Stimulated activated effector memory CD8-positive, alpha-beta T cell treated with anti-CD3 and anti-CD28 coated beads, Interleukin-12 subunit alpha, Interleukin-12 subunit beta, amount 100 ng/mL, for 72 hours (primary cell): ENCODE measurements at regions not wholly inside any gene's neighbourhood (a gene's known extent, or its start where the extent isn't known, plus 50 kb on each side); places are given as distances from the start of the nearest gene placed in this dataset.

Experiments used
- ATAC-seq: fragments of 150-1000 bp; cut with Tn5 transposase; 2 replicates; pipeline ENCODE4 v1.10.0; 2021
- DNase-seq, 2 donors: peaks; one replicate each; pipeline ENCODE4 v3.0.0; 2021 to 2022; ENCODE audit warnings: low spot score in 2 of 2
- H3K27ac Mint-ChIP-seq: one replicate; pipeline ENCODE4 v1.8.0; 2022; ENCODE audit warnings: mild to moderate bottlenecking, mixed read lengths
- H3K36me3 Mint-ChIP-seq: one replicate; pipeline ENCODE4 v1.8.0; 2022; ENCODE audit warnings: mild to moderate bottlenecking, mixed read lengths
- H3K4me1 Mint-ChIP-seq: one replicate; pipeline ENCODE4 v1.8.0; 2022; ENCODE audit warnings: mixed read lengths
- H3K4me3 Mint-ChIP-seq: one replicate; pipeline ENCODE4 v1.8.0; 2022; ENCODE audit warnings: mild to moderate bottlenecking, mixed read lengths
- H3K9me3 Mint-ChIP-seq: one replicate; pipeline ENCODE4 v1.8.0; 2022; ENCODE audit warnings: mixed read lengths

DNA sequence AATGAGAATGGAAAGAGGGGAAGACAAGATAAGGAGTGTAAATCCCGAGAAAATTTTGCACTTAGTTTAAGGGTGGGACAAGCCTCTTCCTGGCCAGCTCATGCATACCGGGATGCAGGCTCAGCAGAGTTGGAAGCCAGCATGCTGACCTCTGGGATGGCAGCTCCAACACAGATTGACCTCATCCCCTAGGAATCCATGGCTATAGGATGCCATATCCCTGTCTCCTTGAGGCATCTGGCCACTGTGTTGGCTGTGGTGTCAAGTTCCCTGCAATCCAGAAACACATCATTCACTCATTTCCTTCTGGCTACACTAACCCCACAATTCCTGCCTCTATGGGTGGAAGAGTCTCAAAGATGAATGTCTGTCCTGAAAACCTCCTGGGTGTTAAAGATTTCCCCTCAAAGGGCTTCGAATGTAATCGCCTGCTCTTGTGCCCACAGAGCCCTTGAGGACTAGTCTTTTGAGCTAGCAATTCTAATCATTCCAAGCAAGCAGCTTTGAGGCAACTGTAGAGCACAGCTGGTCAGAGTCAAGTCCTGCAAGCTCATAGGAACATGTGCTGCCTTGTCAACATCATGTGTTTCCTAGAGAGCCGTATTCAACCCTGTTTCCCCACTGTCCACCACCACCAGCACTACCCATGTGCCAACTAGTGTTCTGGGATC, 141.4 kb downstream of the PMP22 start:
- Mint-ChIP-seq H3K4me3 (no peak overlapping the region), H3K27ac (no peak overlapping the region), H3K4me1 (no peaks in the 10 kb centered on the region), H3K9me3 (no peaks in the 10 kb centered on the region), H3K36me3 (no peaks in the 10 kb centered on the region)
- no peak for DNase-seq
- no peak for ATAC-seq

DNA sequence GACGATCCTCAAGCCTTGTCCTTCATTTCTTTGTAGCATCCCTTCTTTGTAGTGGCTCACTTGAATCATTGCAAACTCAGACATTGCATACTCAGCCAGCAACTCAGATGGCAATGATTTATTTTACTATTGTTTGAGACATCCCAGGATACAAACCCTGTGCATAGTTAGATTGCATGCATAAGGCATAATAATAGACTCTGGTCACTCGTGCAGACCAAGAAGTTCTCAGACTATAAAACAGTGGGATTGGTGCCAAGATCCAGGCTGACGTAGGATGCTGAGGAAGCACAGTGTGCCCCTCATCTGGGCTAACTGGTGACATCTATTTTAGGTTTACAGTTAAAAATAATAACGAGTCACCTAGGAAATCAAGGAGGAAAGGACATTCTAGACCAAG, 142.3 kb downstream of the PMP22 start:
- ATAC-seq: no peak
- no peak overlapping the region for H3K4me3 Mint-ChIP-seq
- no peaks in the 10 kb centered on the region for H3K9me3 Mint-ChIP-seq
- no peaks in the 10 kb centered on the region for H3K4me1 Mint-ChIP-seq
- no peaks in the 10 kb centered on the region for H3K36me3 Mint-ChIP-seq
- DNase-seq: no peak
- H3K27ac Mint-ChIP-seq: no peak overlapping the region

DNA sequence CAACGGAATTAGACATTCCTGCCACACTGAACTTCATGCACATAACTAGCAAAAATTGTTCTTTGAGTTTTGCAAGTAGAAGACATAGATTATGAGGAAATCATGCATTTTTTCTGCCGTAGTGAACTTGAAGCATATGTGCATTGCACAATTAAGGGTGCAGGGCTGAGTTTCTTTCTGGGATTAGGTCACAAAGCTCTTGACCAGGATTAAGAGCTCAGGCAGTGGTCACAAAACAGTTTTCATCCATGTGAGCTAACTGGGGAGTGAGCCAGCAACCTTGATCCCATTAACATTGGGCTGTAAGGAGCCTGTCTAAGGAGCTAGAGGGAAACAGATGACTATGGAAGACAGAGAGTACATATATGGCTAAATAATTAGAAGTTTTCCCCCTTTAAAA, 143.7 kb downstream of the PMP22 start:
- ATAC-seq (no peak), DNase-seq (no peak)
- Mint-ChIP-seq H3K36me3 (no peaks in the 10 kb centered on the region), H3K4me3 (no peak overlapping the region), H3K27ac (no peak overlapping the region), H3K9me3 (no peaks in the 10 kb centered on the region), H3K4me1 (no peaks in the 10 kb centered on the region)

DNA sequence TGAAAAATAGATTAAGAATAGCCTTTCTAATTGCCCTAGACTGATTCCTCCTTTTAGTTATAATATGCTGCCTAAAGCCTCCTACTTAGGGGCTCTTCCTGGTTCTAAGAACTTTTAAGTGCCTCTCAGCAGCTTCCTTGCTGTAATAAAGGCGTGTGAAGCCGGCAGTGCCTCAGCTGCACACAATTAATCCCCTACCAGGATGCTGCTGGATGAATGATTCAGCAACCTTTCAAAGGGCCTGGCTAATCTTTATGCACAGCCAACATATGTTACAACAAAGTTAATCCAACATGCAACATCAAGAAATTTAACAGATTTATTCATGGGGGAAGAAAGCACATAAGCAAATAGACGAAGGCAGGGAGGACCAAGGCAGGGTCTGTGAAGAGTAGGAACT, 145.2 kb downstream of the PMP22 start:
- H3K36me3 Mint-ChIP-seq: no peaks in the 10 kb centered on the region
- ATAC-seq (no peak), DNase-seq (no peak)
- peaks cover 4% of the 10 kb centered on the region for H3K9me3 Mint-ChIP-seq
- H3K4me1 Mint-ChIP-seq: no peaks in the 10 kb centered on the region
- H3K27ac Mint-ChIP-seq: no peak overlapping the region
- no peak overlapping the region for H3K4me3 Mint-ChIP-seq

DNA sequence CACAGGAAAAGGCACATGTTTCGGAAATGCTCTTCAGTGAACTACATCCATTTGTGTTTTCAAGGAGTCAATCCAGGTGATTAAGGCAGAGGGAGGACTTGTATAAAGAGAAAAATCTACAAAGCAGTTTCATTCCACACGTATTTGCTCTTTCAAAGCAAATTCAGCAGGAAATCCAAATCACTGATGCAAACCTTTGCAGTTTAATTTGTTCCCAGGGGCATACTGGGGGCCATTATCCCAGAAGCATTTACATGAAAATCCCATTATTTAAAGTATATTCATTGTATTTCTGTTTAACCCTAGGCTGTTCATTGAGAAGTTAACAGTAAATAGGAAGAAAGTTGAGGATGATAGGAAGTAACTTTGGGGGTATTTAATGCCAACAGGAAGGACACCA, 147.9 kb downstream of the PMP22 start:
- no peaks in the 10 kb centered on the region for H3K4me1 Mint-ChIP-seq
- no peak overlapping the region for H3K27ac Mint-ChIP-seq
- DNase-seq: no peak
- peaks cover 4% of the 10 kb centered on the region for H3K9me3 Mint-ChIP-seq
- H3K4me3 Mint-ChIP-seq: no peak overlapping the region
- ATAC-seq: no peak
- H3K36me3 Mint-ChIP-seq: no peaks in the 10 kb centered on the region

DNA sequence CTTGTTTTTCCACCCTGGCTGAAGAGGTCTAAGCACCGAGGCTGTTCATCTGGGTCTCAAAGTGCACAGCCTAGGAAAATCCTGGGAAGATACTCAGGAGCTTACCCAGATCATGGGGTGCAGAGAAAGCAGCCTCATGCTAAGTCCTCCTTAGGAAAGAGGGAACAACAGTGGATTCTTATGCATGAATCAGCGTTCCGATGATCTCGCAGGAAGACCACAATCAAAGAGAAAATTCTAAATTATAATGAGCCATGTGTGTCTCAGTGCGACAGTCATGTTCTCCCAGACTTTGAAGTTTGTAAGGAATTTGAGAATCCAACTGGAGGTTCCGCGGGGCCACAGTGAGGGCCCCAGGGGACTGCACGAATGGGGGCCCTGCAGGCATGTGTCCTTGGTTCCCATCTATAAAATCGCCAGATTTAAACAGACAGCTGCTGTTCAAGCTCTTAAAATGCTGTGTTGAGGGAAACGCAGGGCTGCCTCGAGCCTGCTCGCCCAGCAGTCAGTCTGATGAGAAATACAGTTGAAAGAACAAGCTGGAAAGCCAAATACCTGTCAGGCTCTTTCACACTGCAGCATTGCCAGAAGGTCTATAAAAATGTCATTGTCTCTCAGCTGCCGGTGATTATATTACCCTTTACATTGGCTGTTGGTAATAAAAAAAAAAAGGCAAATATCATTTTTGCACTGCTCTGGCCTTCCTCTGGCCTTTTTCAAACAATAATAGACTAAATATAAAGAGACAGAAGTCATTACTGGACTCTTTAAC, 152.1 kb downstream of the PMP22 start:
- ATAC-seq: no peak
- no peaks in the 10 kb centered on the region for H3K36me3 Mint-ChIP-seq
- DNase-seq: no peak
- H3K4me1 Mint-ChIP-seq: no peaks in the 10 kb centered on the region
- H3K9me3 Mint-ChIP-seq: peaks cover 4% of the 10 kb centered on the region
- no peak overlapping the region for H3K4me3 Mint-ChIP-seq
- no peak overlapping the region for H3K27ac Mint-ChIP-seq

DNA sequence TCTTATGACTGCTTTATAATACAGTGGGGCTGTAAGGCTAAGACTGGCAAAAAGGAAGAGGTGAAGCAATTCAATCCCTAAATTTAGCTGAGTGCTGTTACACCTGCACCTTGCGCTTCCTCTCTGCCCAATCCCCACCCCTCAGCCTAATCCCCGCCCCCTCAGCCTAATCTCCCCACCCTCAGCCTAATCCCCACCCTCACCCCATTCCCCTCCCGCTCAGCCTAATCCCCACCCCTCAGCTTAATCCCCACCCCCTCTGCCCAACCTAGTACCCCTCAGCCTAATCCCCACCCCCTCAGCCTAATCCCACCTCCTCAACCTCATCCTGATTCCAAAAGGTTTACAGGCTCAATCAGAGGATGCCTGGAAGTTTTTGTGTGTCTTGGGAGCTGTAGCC, 155.5 kb downstream of the PMP22 start:
- Mint-ChIP-seq H3K4me1 (no peaks in the 10 kb centered on the region), H3K36me3 (no peaks in the 10 kb centered on the region), H3K4me3 (no peak overlapping the region), H3K9me3 (no peaks in the 10 kb centered on the region), H3K27ac (no peak overlapping the region)
- DNase-seq (no peak), ATAC-seq (no peak)

DNA sequence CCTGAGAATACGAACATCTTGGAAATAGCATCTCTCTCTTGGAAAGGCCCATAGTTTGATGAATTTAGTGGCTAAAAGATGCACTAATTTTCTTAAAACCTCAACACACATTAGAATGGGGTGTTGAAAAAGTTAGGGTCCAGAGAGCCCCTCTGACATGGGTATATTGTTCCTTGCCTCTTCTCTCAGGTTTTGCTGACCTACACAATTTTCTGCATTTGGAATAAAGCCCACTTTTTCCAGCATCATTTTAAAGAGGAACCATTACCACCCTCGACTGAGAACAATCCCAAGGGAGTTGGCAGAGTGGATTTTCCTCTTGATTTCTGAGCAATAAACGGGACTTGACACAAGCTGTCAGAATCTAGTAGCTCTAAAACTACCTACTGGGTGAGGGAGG, 156.1 kb downstream of the PMP22 start:
- H3K9me3 Mint-ChIP-seq: no peaks in the 10 kb centered on the region
- H3K27ac Mint-ChIP-seq: no peak overlapping the region
- H3K36me3 Mint-ChIP-seq: no peaks in the 10 kb centered on the region
- H3K4me1 Mint-ChIP-seq: no peaks in the 10 kb centered on the region
- no peak overlapping the region for H3K4me3 Mint-ChIP-seq
- DNase-seq (no peak), ATAC-seq (no peak)

DNA sequence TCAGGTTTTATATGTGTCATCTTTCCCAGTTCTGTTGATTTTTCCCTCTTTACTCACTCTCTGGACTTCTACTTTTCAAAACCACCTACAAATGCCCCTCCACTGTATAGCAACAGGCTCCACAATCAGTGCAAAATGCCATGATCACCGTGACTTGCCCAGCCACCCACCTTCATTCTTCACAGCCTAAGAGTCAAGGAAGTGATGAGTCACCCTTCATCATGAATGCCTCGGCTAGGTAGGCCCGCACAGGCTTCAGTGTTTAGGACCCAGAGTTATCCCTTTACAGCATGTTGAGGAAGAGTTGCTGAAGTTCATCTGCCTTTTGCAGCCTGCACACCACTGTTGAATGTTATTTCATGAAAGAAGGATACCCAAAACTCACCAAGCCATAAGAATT, 158.6 kb downstream of the PMP22 start:
- DNase-seq: no peak
- Mint-ChIP-seq H3K27ac (no peak overlapping the region), H3K4me3 (no peak overlapping the region), H3K4me1 (no peaks in the 10 kb centered on the region), H3K9me3 (no peaks in the 10 kb centered on the region), H3K36me3 (no peaks in the 10 kb centered on the region)
- ATAC-seq: no peak

DNA sequence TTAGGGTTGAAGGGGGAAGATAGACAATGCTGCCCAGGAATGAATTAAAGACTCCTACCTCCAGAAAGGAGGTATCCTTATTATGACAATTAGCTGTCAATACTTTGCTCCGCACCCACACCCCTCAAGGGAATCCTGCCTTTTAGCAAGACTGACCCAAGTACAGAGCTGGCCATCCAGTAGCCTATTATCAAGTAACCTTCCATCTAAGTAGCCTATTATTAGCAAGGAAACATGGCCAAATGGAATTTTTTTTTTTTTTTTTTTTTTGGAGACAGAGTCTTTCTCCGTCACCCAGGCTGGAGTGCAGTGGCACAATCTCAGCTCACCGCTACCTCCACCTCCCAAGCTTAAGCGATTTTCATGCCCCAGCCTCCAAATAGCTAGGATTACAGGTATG, 161.3 kb downstream of the PMP22 start:
- H3K9me3 Mint-ChIP-seq: no peaks in the 10 kb centered on the region

DNA sequence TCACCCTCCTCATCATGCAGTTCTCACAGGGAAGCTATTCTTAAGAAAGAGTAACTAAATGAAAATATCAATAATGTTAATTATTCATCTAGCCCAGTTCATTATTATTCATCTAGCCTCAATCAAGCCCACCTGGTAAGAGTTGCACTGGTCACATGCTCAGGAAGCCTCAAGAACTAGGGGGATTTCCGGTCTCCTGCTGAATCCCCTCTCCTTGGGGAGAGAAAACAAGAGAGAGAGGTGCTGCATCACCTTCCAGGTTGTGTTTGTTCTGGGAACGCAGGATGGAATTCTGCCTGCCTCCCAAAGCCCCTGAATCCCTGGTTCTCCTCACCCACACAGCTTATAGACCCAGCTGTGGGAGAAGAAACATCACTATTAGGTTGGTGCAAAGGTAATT, 164.0 kb downstream of the PMP22 start:
- H3K4me3 Mint-ChIP-seq: no peak overlapping the region
- H3K27ac Mint-ChIP-seq: no peak overlapping the region
- DNase-seq (no peak), ATAC-seq (no peak)
- H3K36me3 Mint-ChIP-seq: no peaks in the 10 kb centered on the region
- H3K9me3 Mint-ChIP-seq: no peaks in the 10 kb centered on the region
- H3K4me1 Mint-ChIP-seq: no peaks in the 10 kb centered on the region

More for the DNA sequence above, 161.3 kb downstream of the PMP22 start:
- DNase-seq (no peak), ATAC-seq (no peak)
- Mint-ChIP-seq H3K36me3 (no peaks in the 10 kb centered on the region), H3K27ac (no peak overlapping the region), H3K4me1 (no peaks in the 10 kb centered on the region), H3K4me3 (no peak overlapping the region)

DNA sequence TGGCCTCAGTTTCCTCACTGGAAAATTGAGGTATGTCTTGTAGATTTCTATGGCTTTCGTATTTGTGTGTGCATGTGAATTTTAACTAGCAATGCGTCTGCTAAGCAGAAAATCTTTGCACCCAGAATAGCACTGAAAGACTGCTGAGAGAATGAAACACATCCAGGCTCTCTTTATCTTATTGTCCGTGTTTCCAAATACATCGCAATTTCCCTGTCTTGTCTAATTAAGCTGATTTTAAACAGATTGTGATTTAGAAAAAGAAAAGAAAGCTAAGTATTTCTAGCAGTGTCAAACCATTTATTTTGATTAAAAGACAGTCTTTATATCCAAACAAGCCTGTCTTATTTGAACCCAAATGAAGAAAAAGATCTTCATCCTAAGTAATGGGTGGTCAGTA, 168.6 kb downstream of the PMP22 start:
- H3K36me3 Mint-ChIP-seq: no peaks in the 10 kb centered on the region
- H3K27ac Mint-ChIP-seq: no peak overlapping the region
- no peak overlapping the region for H3K4me3 Mint-ChIP-seq
- ATAC-seq: no peak
- no peaks in the 10 kb centered on the region for H3K4me1 Mint-ChIP-seq
- H3K9me3 Mint-ChIP-seq: no peaks in the 10 kb centered on the region
- no peak for DNase-seq

DNA sequence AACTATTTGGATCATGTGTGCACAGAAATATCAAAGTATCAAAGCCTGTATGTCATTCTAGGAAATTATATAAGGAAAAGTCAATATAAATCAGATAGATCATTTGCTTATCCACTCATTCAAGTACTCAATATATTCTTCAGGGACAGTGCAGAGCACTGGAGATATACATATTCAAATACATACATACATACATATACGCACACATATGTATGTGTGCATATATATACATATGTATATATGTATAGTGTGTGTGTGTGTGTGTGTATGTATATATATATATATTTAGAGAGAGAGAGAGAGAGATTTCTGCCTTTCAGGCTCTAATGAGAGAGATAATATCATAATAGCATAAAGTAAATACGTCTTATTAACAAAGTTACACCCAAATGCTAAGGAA, 169.2 kb downstream of the PMP22 start:
- DNase-seq (no peak), ATAC-seq (no peak)
- Mint-ChIP-seq H3K4me3 (no peak overlapping the region), H3K4me1 (no peaks in the 10 kb centered on the region), H3K27ac (no peak overlapping the region), H3K36me3 (no peaks in the 10 kb centered on the region), H3K9me3 (no peaks in the 10 kb centered on the region)

DNA sequence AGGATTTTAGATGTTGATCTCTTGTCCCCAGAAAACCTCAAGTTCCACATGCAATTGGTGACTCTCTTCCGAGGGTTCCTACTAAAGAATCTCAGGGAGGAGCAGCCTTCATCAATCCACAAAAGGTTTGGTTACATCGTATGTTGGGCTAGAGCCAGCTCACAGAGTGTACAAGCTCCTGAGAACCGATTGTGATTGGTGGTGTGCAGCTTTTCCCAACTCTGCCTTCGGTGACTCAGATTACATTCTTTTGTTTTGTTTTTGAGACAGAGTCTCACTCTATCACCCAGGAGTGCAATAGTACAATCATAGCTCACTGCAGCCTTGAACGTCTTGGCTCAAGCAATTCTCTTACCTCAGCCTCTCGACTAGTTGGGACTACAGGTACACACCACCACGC, 172.4 kb downstream of the PMP22 start:
- DNase-seq (no peak), ATAC-seq (no peak)
- no peaks in the 10 kb centered on the region for H3K4me1 Mint-ChIP-seq
- no peak overlapping the region for H3K4me3 Mint-ChIP-seq
- no peaks in the 10 kb centered on the region for H3K9me3 Mint-ChIP-seq
- H3K27ac Mint-ChIP-seq: no peak overlapping the region
- H3K36me3 Mint-ChIP-seq: no peaks in the 10 kb centered on the region

DNA sequence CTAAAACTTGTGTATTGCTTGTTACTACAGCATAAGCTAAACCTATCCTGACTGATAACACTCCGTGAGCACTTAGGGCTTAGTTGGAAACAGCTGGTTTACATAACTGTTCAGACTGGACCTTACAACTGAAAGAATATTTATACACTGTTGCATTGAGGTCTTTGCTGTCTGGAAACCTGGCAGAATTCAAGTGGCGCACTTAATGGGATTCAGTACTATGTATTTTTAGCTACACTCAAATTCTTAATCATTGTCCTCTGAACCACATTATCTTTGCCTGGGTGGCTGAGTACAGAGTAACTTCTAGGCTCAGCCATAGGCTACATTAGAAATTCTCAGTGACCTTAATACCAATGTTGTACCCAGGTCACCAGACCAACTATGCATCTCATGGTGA, 172.9 kb downstream of the PMP22 start:
- Mint-ChIP-seq H3K4me3 (no peak overlapping the region), H3K4me1 (no peaks in the 10 kb centered on the region), H3K36me3 (no peaks in the 10 kb centered on the region), H3K9me3 (no peaks in the 10 kb centered on the region), H3K27ac (no peak overlapping the region)
- DNase-seq: no peak
- ATAC-seq: no peak

DNA sequence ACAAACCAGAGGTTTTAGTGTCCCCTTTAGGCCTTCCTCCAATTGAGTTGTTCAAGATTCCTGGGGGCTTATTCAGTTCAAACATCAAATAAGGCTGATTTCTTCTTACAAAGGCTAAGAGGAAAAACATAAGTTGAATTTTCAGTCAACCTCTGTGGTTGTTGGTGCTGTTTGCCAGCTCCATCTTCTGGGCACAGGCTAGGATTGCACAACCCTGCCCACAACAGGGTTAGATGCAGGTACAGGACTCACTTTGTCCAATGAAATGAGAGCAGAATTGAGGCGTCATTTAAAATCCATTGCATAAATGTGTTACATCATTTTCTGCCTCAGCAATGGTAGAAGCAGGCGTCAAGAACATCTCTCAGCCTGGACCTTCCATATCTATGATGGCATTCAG, 173.3 kb downstream of the PMP22 start:
- no peak for ATAC-seq
- no peaks in the 10 kb centered on the region for H3K9me3 Mint-ChIP-seq
- no peak overlapping the region for H3K27ac Mint-ChIP-seq
- DNase-seq: no peak
- no peak overlapping the region for H3K4me3 Mint-ChIP-seq
- H3K4me1 Mint-ChIP-seq: no peaks in the 10 kb centered on the region
- no peaks in the 10 kb centered on the region for H3K36me3 Mint-ChIP-seq
